ENCODE measurements at regions not wholly inside any gene's neighbourhood (a gene's known extent, or its start where the extent isn't known, plus 50 kb on each side); places are given as distances from the start of the nearest gene placed in this dataset.

DNA sequence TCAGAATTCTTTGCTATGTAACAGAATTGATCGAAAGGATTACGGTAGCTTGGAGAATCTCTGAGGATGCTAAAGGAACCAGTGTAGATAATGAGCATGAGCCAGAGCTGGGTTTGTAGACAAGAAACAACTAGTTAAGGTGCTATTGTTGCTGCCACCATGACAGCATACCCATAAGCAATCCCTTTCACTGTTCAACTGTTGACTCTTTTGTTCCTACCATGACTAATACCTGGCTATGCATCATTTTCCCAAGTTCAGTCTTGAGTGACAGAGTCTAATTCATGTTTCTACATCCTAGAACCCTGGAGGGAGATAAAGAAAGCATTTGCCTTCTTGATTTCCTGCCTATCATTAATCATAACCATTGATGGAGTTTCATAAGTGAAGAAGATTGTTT is 600.3 kb downstream of the OTOL1 start:
- no peak for FAIRE-seq
- no peak for DNase-seq (ENCODE audit: insufficient read length, low spot score)

DNA sequence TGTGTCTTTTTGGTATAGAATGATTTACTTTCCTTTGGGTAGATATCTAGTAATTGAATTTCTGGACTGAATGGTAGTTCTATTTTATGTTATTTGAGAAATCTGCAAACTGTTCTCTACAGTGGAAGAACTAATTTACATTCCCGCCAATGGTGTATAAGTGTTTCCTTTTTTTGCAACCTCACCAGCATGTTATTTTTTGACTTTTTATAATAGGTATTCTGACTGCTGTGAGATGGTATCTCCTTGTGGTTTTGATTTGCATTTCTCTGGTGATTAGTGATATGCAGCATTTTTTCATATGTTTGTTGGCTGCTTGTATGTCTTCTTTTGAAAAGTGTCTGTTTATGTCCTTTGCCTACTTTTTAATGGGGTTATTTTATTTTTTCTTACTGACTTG is 607.2 kb downstream of the OTOL1 start:
- FAIRE-seq = no peak
- no peak for DNase-seq (ENCODE audit: insufficient read length, low spot score)

DNA sequence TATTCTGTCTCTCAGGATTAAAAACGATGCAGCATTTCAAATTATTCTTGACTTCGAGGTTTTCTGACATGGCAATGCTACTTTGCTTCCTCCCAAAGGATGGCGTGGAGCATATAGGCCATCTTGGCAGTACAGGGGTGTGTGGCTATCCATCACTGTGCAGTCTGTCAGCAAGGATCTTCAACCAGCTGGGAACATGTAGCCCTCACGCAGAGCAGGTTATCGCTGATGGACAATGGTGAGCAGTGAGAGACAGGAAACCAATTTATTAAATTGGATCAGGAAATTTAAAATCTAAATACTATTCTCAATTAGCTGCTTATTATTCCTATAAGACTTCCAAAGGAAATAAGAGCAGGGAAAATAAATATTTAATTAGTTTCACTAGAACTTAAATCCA is 615.3 kb downstream of the OTOL1 start:
- DNase-seq (ENCODE audit: insufficient read length, low spot score) = no peak
- FAIRE-seq = no peak

DNA sequence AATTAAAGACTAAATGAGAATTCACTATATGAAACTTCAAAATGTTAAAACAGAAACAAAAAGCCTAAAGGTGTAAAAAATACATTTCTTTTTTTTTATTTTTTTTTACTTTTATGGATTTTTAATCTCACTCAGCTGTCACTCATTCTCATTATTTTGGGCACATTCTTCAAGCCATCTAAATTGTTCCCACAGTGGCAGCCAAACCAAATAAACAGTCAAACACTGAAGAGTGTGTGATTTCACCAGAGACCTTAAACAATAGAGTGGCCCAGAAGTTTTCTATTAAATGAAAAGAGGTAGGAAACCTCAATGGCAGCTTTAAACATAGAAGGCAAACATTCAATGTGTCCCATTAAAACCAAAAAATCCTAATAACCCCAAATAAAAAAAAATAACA is 616.1 kb downstream of the OTOL1 start:
- FAIRE-seq (no peak), DNase-seq (ENCODE audit: insufficient read length, low spot score) (no peak)

DNA sequence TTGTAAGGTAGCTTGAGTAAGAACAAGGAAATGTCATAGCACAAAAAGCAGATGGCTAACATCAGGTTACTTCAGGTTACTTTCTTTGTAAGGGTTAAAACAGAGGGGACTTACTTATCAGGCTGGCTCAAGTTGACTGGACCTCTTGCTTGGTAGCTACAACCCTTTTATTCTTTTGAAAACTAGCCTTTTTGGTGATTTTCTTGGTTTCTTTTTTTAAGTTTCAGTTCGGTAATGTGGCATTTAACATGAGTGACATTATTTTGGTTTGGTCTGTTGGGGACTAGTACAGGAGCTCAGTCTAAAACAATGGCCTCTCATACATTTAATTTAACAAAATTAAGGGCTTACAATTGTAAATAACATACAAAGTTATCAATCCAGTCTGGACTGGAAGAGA is 621.4 kb downstream of the OTOL1 start:
- no peak for FAIRE-seq
- DNase-seq (ENCODE audit: insufficient read length, low spot score) = no peak

DNA sequence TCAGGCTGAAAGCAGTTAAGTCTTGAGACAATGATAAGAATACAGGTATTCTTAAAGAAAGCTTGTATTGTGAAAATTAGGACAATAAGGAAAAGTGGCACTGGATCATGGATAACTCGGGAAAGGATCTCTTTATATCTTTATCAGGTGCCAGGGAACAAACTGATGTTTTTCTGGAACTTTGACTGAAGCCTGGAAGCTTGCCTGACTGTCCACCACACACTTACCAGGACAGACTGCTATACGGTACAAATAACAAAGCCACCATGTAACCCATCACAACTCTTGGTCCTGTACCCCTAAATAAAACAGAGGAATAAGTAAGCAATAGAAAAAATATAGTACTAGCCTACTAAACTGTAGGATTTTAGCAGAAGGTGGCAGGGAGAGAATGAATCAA is 623.0 kb downstream of the OTOL1 start:
- FAIRE-seq (no peak), DNase-seq (ENCODE audit: insufficient read length, low spot score) (no peak)

DNA sequence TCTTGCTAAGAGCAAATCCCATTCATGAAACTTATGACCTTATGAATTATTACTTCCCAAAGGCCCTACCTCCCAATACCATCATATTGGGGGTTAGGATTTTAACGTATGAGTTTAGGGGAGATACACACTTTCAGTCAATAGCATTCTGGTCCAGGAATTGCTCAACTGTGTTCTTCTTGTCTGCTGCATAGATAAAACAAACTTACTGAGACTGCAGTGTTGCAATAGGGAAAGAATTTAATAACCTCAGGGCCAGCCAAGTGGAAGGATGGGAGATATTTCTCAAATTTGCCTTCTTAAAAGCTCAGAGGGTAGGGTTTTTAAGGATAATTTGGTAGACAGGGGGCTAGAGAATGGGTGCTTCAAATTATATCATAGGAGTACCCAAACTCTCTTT is 625.8 kb downstream of the OTOL1 start:
- no peak for DNase-seq (ENCODE audit: insufficient read length, low spot score)
- no peak for FAIRE-seq

DNA sequence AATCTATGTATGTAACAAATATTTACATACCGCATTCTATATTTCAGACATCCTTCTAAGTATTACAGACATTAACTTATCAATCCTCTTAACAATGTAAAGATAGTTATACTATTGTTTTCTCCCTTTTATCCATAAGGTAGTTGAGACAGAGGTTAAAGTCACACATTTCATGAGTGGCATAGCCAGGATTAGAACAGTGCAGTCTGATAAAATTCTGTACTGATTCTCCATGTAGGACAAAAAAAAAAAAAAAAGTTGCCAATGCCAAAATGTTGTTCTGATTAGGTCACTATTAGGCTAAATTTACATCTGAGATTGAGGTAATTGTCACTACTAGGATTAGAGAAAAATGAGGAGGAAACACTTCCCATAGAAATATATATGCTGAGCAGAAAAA is 629.2 kb downstream of the OTOL1 start:
- FAIRE-seq (no peak), DNase-seq (ENCODE audit: insufficient read length, low spot score) (no peak)

DNA sequence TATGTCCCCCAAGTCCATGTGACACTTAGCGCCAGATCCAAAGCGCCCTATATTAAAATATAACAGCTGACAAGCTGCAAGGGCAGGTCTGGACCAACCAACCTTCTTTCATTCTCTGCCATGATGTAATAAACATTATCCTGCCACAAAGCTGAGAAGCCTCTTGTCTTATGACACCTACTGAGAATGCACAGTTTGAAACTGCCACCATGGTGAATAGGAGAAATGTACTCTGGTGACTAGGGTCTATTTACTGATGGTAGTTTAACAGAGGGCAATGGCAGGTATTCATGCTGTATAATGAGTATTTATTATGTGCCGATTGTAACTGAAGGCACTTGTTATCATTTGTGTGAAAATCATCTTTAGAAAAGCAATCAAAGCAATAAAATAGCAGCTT is 634.0 kb downstream of the OTOL1 start:
- no peak for FAIRE-seq
- DNase-seq (ENCODE audit: insufficient read length, low spot score) = no peak

DNA sequence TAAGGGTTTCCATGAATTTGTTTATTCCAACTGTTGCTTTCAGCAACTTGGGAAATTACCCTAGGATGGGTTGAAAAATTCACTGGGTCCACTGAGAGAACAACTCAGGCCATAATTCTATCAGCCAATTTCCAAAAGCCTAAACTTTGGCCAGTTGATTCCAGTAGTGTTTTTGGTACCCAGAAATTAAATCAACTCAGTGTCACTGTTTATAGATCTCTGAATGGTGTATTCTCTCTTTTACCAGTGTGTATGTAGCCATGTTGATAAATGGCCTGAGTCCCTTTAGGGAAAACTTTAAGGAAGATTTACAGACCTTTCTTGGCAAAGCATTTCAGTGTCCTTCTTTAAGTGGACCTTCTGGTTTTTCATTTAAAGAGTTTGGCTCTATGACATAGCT is 636.4 kb downstream of the OTOL1 start:
- DNase-seq (ENCODE audit: insufficient read length, low spot score) (no peak), FAIRE-seq (no peak)

DNA sequence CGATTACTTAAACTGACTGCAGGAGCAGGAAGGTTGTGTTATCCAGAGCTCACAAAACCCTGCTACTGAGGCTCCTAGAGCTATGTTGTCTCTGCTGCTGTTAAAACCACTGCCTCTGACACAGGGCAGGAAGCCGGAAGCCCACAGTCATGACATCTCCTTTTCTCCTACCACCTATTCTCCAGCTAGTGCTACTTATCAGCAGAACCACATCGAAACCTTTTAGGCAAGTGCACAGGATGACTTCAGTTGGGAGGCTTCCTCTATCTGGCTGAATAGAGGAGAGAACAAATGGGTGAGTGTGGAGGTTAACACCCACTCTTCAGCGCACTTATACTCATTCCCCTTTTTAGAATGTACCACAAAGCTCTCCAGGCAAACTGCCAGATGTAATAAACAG is 638.0 kb downstream of the OTOL1 start:
- DNase-seq (ENCODE audit: insufficient read length, low spot score) = no peak
- no peak for FAIRE-seq

DNA sequence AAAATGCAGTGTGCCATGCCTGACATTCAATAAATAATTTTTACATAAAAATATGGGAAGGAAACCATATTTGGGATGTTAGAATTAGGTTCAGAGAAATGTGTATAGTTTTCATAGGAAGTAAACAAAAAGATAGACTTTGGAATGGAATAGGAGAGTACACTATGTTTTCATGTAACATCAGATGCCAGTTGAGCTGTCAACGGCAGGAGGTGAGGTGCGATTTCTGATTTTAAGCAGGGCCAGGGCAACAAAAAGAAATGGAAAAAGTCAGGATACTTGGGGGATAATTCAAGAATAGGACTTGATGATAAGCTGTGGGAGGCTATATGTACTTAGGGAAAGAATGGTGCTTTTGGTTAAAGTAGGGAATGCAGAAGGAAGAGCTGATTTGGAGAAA is 639.5 kb downstream of the OTOL1 start:
- FAIRE-seq = no peak
- DNase-seq (ENCODE audit: insufficient read length, low spot score) = no peak

DNA sequence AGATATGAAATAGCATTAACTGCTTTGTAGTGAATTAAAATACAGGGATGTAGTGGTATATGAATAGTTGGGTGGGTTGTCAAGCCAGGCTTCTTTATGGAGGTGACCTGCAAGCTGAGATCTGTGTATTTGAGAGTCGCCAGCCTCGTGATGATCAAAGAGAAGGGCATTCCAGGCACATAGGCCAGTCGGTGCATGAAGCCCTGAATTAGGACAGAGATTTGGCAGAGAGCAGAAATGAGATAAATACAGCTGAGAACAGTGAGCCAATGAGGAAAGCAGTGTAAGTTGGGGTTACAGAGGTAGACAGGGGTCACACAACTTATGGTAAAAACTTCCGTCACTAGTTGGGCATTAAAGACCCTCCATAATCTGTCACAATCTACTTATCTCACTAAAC is 641.9 kb downstream of the OTOL1 start:
- DNase-seq (ENCODE audit: insufficient read length, low spot score) (no peak), FAIRE-seq (no peak)

DNA sequence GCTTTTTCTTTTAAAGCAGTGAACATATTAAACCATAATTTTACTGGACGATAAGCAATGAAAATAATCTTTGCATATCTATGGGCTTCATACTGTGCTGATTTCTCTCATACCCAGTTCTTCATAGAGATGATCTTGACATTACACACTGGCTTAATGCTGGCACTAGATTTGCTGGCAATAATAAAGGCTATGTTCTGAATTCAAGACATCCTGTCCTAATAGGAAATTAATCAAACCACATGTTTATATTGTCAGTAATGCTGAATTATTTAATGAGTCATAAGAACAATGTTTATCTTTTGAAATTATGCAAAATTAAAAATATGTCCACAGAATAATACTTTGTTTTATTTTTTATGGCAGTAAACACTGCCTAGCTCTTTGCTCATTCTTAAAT is 643.2 kb downstream of the OTOL1 start:
- FAIRE-seq (no peak), DNase-seq (ENCODE audit: insufficient read length, low spot score) (no peak)

DNA sequence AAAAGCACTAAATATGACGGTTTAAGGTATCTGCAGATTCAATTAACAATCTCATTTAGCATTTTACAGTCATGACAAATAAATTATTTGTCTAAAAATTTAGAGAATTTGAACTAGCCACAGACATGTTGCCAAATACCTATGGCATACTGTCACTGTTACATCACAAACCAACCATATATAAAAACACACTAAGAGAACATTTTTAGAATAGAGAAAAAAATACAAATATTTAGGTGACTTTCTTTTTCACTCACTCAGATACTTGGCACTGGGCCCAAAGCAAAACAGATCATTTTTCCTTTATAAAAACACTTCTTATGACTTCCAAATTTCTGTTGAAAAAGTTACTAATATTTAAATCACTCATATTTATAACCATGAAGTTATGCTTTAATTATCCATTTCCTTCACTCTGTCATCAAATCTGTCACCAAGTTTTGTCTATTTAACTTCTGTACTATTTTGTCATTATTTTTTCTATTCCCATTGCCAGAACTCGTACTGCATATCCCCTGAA is 644.7 kb downstream of the OTOL1 start:
- no peak for DNase-seq (ENCODE audit: insufficient read length, low spot score)
- FAIRE-seq = no peak

DNA sequence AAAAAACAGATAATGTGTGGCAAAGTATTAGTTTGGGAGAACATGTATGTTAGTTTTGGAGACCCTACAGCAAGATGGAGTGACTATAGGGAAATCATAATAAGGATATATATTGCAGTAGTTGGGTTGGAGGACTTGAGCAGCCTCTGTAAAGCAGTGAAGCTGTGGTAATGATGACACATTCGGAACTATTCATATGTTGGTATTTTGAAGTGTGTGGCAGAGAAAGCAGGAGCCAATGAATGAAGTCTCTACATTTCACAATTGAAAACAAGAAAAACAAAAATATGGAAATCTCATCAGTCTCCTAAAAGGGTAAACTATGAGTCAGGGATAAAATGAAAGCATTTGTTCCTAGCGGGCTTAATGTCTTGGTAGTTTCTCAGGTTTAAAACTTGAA is 645.9 kb downstream of the OTOL1 start:
- DNase-seq (ENCODE audit: insufficient read length, low spot score) = no peak
- no peak for FAIRE-seq

DNA sequence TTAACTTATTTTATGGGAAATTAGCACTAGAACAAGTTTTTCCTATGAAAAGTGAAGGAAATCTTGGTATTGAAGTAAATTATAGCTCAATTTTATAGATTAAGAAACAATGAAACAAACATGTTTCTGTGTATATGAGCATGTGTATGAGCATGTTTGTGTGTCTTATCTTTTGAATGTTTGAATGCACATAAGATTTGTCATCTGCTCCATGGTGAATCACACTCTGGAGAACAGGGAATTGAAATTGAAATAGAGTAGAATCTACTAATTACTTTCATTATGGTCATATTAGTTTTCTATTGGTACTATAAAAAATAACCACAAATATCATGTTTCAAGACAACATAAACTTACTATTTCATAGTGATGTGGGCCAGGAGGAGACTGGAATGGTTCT is 646.6 kb downstream of the OTOL1 start:
- DNase-seq (ENCODE audit: insufficient read length, low spot score) = no peak
- FAIRE-seq = no peak

DNA sequence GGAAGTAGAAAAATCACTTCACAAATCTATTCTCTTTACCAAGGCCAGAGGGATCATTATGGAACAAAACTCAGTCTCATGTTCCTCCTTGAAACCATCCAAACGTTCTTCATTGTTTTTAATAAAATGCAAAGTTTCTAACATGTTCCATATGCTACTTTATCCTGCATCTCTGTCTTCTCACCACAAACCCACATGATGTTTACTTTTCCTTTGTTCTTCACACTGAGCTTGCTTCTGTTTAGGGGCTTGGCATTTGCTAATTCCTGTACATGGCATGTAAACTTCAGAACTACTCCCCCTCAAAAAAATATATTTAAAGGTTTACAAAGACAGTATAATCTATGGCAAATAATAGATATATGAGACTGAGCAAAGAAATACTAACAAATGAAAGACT is 651.4 kb downstream of the OTOL1 start:
- FAIRE-seq (no peak), DNase-seq (ENCODE audit: insufficient read length, low spot score) (no peak)

DNA sequence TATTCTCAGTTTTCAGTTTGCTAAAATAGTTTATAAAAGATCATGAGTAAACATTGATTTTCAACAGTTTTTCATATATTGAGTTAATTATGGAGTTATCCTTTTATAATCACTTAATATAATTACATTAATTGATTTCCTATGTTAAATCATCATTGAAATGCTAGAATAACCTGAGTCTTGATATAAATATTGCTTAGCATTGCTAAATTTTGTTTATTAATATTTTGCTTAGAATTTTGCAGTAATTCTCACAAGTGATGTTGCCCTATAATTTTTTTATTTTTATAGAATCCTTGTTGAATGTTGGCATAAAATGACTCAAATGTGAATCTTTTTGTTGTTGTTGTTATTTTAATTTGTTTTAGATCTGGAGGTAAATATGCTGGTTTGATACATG is 654.2 kb downstream of the OTOL1 start:
- FAIRE-seq (no peak), DNase-seq (ENCODE audit: insufficient read length, low spot score) (no peak)

DNA sequence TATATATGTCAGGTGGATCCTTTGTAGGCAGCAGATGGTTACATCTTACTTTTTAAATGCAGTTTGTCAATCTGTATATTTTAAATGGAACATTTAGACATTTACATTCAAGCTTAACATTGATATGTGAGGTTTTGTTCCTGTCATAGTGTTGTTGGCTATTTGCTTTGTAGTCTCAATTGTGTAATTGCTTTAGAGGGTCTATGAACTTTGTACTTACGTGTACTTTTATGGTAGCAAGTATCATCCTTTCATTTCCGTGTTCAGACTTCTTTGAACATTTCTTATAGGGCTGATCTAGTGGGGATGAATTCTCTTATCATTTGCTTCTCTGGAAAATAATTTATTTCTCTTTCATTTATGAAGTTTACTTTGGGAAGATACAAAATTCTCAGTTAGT is 656.0 kb downstream of the OTOL1 start:
- no peak for DNase-seq (ENCODE audit: insufficient read length, low spot score)
- FAIRE-seq = no peak

DNA sequence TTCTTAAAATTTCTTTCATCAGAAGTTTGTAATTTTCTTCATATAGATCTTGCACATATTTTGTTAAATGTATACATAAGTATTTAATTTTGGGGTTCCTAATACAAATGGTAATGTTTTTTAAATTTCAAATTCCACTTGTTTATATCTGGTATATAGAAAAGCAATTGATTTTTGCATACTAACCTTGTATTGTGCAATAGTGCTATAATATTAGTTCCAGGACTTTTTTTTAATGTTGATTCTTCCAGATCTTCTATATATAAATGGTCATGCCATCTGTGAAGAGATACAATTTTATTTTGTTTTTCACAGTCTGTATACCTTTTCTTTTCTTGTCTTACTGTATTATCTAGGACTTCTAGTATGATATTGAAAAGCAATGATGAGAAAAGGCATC is 665.0 kb downstream of the OTOL1 start:
- FAIRE-seq (no peak), DNase-seq (ENCODE audit: insufficient read length, low spot score) (no peak)

DNA sequence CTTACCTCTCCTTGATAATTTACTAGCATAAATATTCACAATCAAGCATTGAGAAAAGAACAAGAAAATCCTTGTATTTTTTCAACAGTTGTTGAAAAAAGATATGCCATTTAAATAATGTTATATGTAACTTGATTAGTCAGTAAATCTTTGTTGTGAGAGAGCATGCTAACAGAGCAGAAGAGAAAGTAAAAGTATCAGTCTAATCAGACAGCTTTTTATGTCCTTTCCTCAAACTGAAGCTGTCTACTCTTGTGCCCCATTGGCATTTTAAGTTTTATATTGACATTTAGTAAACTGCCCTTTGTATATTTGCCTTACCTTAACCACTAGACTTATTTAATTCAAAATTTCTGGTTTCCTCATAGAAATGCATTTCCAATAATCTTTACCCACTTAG is 668.7 kb downstream of the OTOL1 start:
- FAIRE-seq = no peak

DNA sequence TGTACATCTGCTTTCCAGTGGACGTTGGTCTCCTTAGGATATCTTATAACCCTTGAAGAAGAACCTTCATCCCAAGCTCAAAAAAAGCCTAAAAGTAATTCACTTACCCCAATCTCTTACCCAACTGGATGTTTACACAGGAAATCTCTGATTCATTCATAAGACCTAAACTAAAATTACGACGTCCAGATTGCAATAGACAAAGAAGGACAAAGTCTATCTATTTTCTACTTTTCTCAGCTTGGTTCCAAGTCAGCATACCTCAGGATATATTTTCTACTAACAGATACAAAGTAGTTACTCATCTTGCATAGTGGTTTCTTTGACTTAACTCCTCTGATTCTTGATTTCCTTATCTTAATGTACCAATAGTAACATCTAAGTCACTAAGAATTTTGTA is 669.9 kb downstream of the OTOL1 start:
- FAIRE-seq = no peak
- no peak for DNase-seq (ENCODE audit: insufficient read length, low spot score)

More for the DNA sequence above, 668.7 kb downstream of the OTOL1 start:
- no peak for DNase-seq (ENCODE audit: insufficient read length, low spot score)

DNA sequence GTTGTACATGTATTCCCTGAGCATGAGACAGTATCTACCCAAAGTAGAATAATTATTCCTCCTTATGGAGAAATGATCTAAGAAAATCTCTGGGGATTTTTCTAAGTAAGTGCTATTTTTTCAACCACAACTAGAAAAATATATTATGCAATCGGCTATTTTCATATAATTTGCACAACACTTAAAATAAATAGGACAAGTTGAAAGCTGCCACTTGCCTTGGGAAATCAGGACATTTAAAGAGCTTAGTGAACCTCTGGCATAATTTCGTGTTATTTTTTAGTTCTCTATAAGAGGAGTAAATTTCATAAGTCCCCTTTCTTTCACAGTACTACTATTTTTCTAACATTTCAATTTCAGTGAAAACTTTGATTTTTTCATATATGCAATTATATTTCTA is 672.1 kb downstream of the OTOL1 start:
- no peak for FAIRE-seq
- DNase-seq (ENCODE audit: insufficient read length, low spot score) = no peak
